HepG2 (cell line): ENCODE measurements at regions not wholly inside any gene's neighbourhood (a gene's known extent, or its start where the extent isn't known, plus 50 kb on each side); places are given as distances from the start of the nearest gene placed in this dataset.

Source experiments
- ATAC-seq: fragments of 200-7000 bp; cut with Tn5 transposase; 3 replicates; pipeline ENCODE4 v1.9.1; 2020; ENCODE audit warnings: mild to moderate bottlenecking, moderate library complexity
- BruUV-seq: library from RNA; stranded (reverse); fragments of 400-500 nt; replicated peaks from 2 replicates; lab custom pipeline; 2021; lab: Mats Ljungman, UMichigan
- CTCF ChIA-PET: fragments of 300-600 bp; formaldehyde crosslinking; extraction: SDS; loops from one replicate; lab custom pipeline; 2021; ENCODE audit warnings: low total read pairs, inconsistent platforms, low intra/inter-chr PET ratio; lab: Yijun Ruan, JAX
- POLR2A ChIA-PET: fragments of 350-600 bp; sonication (Branson Sonifier 250); formaldehyde crosslinking; loops from one replicate; lab custom pipeline; 2020; ENCODE audit warnings: antibody characterized with exemption, inconsistent platforms; lab: Yijun Ruan, JAX
- DNase-seq: peaks from one replicate; pipeline ENCODE4 v3.0.0-alpha.2; 2015; ENCODE audit warnings: low spot score
- FAIRE-seq: peaks from 3 replicates; lab custom pipeline; 2011; peaks lifted over from hg19 to GRCh38; lab: Jason Lieb, UNC
- H2AFZ ChIP-seq: one replicate; pipeline ENCODE4 v1.6.1; 2011; ENCODE audit warnings: low read length, inconsistent platforms
- H3K27ac ChIP-seq: fragments of 300-600 bp; 3 replicates; pipeline ENCODE4 v1.8.0; 2011; ENCODE audit warnings: mixed run types, mild to moderate bottlenecking, mixed read lengths, low read length, inconsistent platforms; ENCODE audit not compliant: insufficient read depth; ENCODE audit errors: extremely low read length
- H3K27me3 ChIP-seq, 2 experiments: fragments of 200-600 bp in 1 of 2; 2 replicates in 1 of 2; 3 replicates in 1 of 2; pipeline versions ENCODE4 v1.6.0 to v1.8.0; 2011; ENCODE audit warnings: low read length in 2 of 2, mild to moderate bottlenecking in 2 of 2, moderate library complexity in 2 of 2, inconsistent platforms in 1 of 2; ENCODE audit not compliant: insufficient read depth in 2 of 2, control insufficient read depth in 1 of 2
- H3K36me3 ChIP-seq, 2 experiments: fragments of 200-600 bp in 1 of 2; replicated peaks in 1 of 2; 2 replicates in 1 of 2; 3 replicates in 1 of 2; pipeline versions ENCODE4 v1.5.1 to v1.8.0; 2011; ENCODE audit warnings: low read length in 2 of 2, inconsistent platforms in 1 of 2; ENCODE audit not compliant: insufficient read depth in 2 of 2, control insufficient read depth in 1 of 2
- H3K4me1 ChIP-seq: 2 replicates; pipeline ENCODE4 v1.5.1; 2012; ENCODE audit warnings: low read length, inconsistent platforms; ENCODE audit not compliant: insufficient read depth
- H3K4me2 ChIP-seq: 2 replicates; pipeline ENCODE4 v1.6.0; 2011; ENCODE audit warnings: low read depth, low read length, inconsistent platforms
- H3K4me3 ChIP-seq, 3 experiments: fragments of 200-600 bp in 1 of 3; sonication (generic), shearing (Covaris generic) in 1 of 3; replicated peaks in 1 of 3; 2 replicates each; pipeline ENCODE4 v1.5.1; 2011 to 2016; ENCODE audit warnings: low read length in 3 of 3, inconsistent platforms in 2 of 3, low read depth in 2 of 3, mild to moderate bottlenecking in 2 of 3, control low read depth in 1 of 3, mixed read lengths in 1 of 3; ENCODE audit not compliant: insufficient read depth in 1 of 3
- H3K79me2 ChIP-seq: one replicate; pipeline ENCODE4 v1.6.1; 2011; ENCODE audit warnings: low read length, inconsistent platforms; ENCODE audit not compliant: insufficient read depth
- H3K9ac ChIP-seq: 2 replicates; pipeline ENCODE4 v1.6.0; 2011; ENCODE audit warnings: mild to moderate bottlenecking, low read depth, low read length, inconsistent platforms; ENCODE audit not compliant: insufficient read depth
- H3K9me3 ChIP-seq: 2 replicates; pipeline ENCODE4 v1.5.1; 2012; ENCODE audit warnings: mild to moderate bottlenecking, low read length
- H4K20me1 ChIP-seq: 2 replicates; pipeline ENCODE4 v1.6.0; 2011; ENCODE audit warnings: inconsistent platforms, mild to moderate bottlenecking, low read length, moderate library complexity; ENCODE audit not compliant: insufficient read depth
- ETS1 ChIP-seq: sonication (generic); formaldehyde crosslinking; IDR thresholded peaks from 2 replicates; pipeline ENCODE4 v1.4.0; 2020; ENCODE audit warnings: missing genetic modification reagents
- HNRNPUL1 ChIP-seq: fragments of 200-400 bp; formaldehyde crosslinking; IDR thresholded peaks from 2 replicates; pipeline ENCODE4 v1.6.1; 2017; ENCODE audit warnings: low read depth, mild to moderate bottlenecking, low read length, moderate library complexity
- HOXA9 ChIP-seq: sonication (generic); formaldehyde crosslinking; IDR thresholded peaks from 2 replicates; pipeline ENCODE4 v1.8.1; 2022; ENCODE audit warnings: missing genetic modification reagents, mild to moderate bottlenecking, moderate library complexity, borderline replicate concordance
- KDM3A ChIP-seq: IDR thresholded peaks from 2 replicates; pipeline ENCODE4 v1.6.1; 2018; ENCODE audit warnings: low read depth, missing compliant biosample characterization
- NFIB ChIP-seq: sonication (generic); formaldehyde crosslinking; IDR thresholded peaks from 2 replicates; pipeline ENCODE4 v1.9.0; 2021; ENCODE audit warnings: missing genetic modification reagents, mild to moderate bottlenecking, borderline replicate concordance
- ZFP37 ChIP-seq: sonication (generic); formaldehyde crosslinking; IDR thresholded peaks from 2 replicates; pipeline ENCODE4 v1.4.0; 2020; ENCODE audit warnings: missing genetic modification reagents, borderline replicate concordance
- ZNF597 ChIP-seq: sonication (generic); formaldehyde crosslinking; IDR thresholded peaks from 2 replicates; pipeline ENCODE4 v1.5.0; 2020; ENCODE audit warnings: missing genetic modification reagents
- ZNF710 ChIP-seq: sonication (generic); formaldehyde crosslinking; IDR thresholded peaks from 2 replicates; pipeline ENCODE4 v1.5.0; 2020; ENCODE audit warnings: mild to moderate bottlenecking, missing genetic modification reagents, borderline replicate concordance
- ZSCAN25 ChIP-seq: sonication (generic); formaldehyde crosslinking; IDR thresholded peaks from 2 replicates; pipeline ENCODE4 v1.8.0; 2022; ENCODE audit warnings: mild to moderate bottlenecking, missing genetic modification reagents
- WGBS: methylation state at CpG from one replicate; pipeline ENCODE4 v1.1.6; 2017; ENCODE audit warnings: low lambda C conversion rate; 5-methylcytosine and 5-hydroxymethylcytosine counted together
- in situ Hi-C: cut with HindIII; loops from 2 replicates; pipeline ENCODE4 v1.10.0; 2017; ENCODE audit warnings: low pct_unique_long_range_greater_than_20kb; ENCODE audit not compliant: extremely low pct_ligation_motif_present
- intact Hi-C: fragments of 100-400 bp; cut with micrococcal nuclease; formaldehyde crosslinking; loops from one replicate; pipeline ENCODE4 v1.10.0; 2022; ENCODE audit not compliant: unreplicated experiment
- TF ChIP-seq, protein P1 (sequence below): sonication (generic); formaldehyde crosslinking; IDR thresholded peaks from 2 replicates; pipeline ENCODE4 v1.8.1; 2022; ENCODE audit warnings: mild to moderate bottlenecking, missing genetic modification reagents

DNA sequence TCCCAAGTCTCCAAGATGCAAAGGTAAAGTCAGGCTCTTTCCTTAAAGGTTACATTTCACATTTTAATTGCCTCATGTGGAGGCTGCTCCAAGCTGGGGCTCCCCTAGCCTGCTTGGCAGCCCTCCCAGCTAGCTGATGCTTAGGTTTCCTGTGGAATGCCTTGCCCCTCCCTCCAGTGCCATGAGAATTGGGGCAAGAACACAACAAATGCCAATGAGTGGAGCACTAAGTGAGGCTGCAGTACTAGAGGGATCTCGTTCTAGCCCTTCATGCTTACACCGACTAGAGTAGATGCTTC, 597.7 kb downstream of the MID1IP1 start:
- Histone ChIP-seq H3K79me2 (no peaks in the 10 kb centered on the region), H3K4me2 (no peak overlapping the region), H3K27me3 (no peaks in the 10 kb centered on the region), H3K9ac (no peak overlapping the region), H3K4me1 (no peaks in the 10 kb centered on the region), H2AFZ (no peak overlapping the region), H3K36me3 (no peaks in the 10 kb centered on the region), H3K27ac (no peak overlapping the region), H3K9me3 (no peaks in the 10 kb centered on the region), H3K4me3 (no peak overlapping the region), H4K20me1 (no peaks in the 10 kb centered on the region)
- ATAC-seq (no peak), DNase-seq (no peak), FAIRE-seq (no peak)
- no TSS peak for BruUV-seq
- ChIA-PET CTCF (no interaction called here), POLR2A (no interaction called here)
- in situ Hi-C loops, result no loop called here
- intact Hi-C loops, result no loop called here
- no CpG with 5 or more reads among the region's 2 CpGs for WGBS
- TF ChIP-seq ZFP37, result no peak
- no peak for TF ChIP-seq HNRNPUL1
- TF ChIP-seq ZSCAN25 (CRISPR knock-in tag), result no peak
- TF ChIP-seq, protein P1, sequence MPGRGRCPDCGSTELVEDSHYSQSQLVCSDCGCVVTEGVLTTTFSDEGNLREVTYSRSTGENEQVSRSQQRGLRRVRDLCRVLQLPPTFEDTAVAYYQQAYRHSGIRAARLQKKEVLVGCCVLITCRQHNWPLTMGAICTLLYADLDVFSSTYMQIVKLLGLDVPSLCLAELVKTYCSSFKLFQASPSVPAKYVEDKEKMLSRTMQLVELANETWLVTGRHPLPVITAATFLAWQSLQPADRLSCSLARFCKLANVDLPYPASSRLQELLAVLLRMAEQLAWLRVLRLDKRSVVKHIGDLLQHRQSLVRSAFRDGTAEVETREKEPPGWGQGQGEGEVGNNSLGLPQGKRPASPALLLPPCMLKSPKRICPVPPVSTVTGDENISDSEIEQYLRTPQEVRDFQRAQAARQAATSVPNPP (CRISPR knock-in tag), result no peak
- TF ChIP-seq ZNF597 (CRISPR knock-in tag), result no peak

DNA sequence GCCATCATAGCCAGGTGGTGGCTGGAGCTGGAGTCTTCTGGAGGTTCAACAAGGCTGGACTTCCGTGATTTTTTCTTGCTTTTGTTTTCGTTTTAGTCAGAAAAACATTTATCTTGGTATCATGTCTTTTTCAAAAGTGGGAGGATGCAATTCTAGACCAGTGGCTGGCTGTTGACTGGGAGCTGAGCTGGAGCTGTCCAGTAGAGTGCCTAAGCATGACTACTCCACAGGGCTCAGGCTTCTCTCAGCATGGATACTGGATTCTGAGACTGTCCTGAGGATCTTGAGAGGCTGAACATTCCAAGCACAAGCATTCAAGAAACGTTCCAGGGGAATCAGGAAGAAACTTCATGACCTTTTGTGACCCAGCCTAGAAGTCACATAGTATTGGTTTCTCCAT, 598.1 kb downstream of the MID1IP1 start:
- ChIA-PET POLR2A (no interaction called here), CTCF (no interaction called here)
- ATAC-seq, result no peak
- Histone ChIP-seq H4K20me1 (no peaks in the 10 kb centered on the region), H3K79me2 (no peaks in the 10 kb centered on the region), H2AFZ (no peak overlapping the region), H3K27ac (no peak overlapping the region), H3K9me3 (no peaks in the 10 kb centered on the region), H3K36me3 (no peaks in the 10 kb centered on the region), H3K9ac (no peak overlapping the region), H3K4me3 (no peak overlapping the region), H3K4me1 (no peaks in the 10 kb centered on the region), H3K4me2 (no peak overlapping the region), H3K27me3 (no peaks in the 10 kb centered on the region)
- DNase-seq, result no peak
- intact Hi-C loops, result no loop called here
- FAIRE-seq, result no peak
- 0% methylated on average over 3 of the region's 3 CpGs for WGBS
- in situ Hi-C loops, result no loop called here
- BruUV-seq, result no TSS peak
- no peak for TF ChIP-seq ZNF710 (CRISPR knock-in tag)
- TF ChIP-seq HOXA9, result no peak
- TF ChIP-seq NFIB (CRISPR knock-in tag), result no peak
- no peak for TF ChIP-seq KDM3A (CRISPR knock-in tag)
- no peak for TF ChIP-seq ETS1
